H9 (cell line): ENCODE measurements at regions not wholly inside any gene's neighbourhood (a gene's known extent, or its start where the extent isn't known, plus 50 kb on each side); places are given as distances from the start of the nearest gene placed in this dataset.

ENCODE experiments used
- DNase-seq: peaks from one replicate; pipeline ENCODE4 v3.0.0-alpha.2; 2017
- H2AFZ ChIP-seq: one replicate; pipeline ENCODE4 v1.6.1; 2013; ENCODE audit warnings: mild to moderate bottlenecking, low read length, control low read depth, moderate library complexity
- H2AK5ac ChIP-seq: 2 replicates; pipeline ENCODE4 v1.6.1; 2013; ENCODE audit warnings: low read length, control low read depth, mixed read lengths; ENCODE audit not compliant: insufficient read length
- H2BK120ac ChIP-seq: one replicate; pipeline ENCODE4 v1.6.1; 2013; ENCODE audit warnings: low read depth, mild to moderate bottlenecking, low read length, control low read depth, inconsistent platforms; ENCODE audit not compliant: poor library complexity, severe bottlenecking
- H2BK12ac ChIP-seq: 2 replicates; pipeline ENCODE4 v1.6.1; 2013; ENCODE audit warnings: low read length, control low read depth, mixed read lengths, low read depth; ENCODE audit not compliant: insufficient read length
- H2BK15ac ChIP-seq: 2 replicates; pipeline ENCODE4 v1.6.1; 2013; ENCODE audit warnings: low read depth, low read length, control low read depth
- H2BK20ac ChIP-seq: one replicate; pipeline ENCODE4 v1.6.1; 2013; ENCODE audit warnings: low read depth, mild to moderate bottlenecking, low read length, control low read depth, inconsistent platforms; ENCODE audit not compliant: poor library complexity, severe bottlenecking
- H2BK5ac ChIP-seq: 2 replicates; pipeline ENCODE4 v1.6.1; 2013; ENCODE audit warnings: low read length, control low read depth, mixed read lengths; ENCODE audit not compliant: insufficient read length
- H3K14ac ChIP-seq: 2 replicates; pipeline ENCODE4 v1.6.1; 2013; ENCODE audit warnings: low read length, control low read depth; ENCODE audit not compliant: insufficient read depth
- H3K18ac ChIP-seq: 2 replicates; pipeline ENCODE4 v1.6.1; 2013; ENCODE audit warnings: low read depth, mild to moderate bottlenecking, mixed read lengths, low read length, control low read depth; ENCODE audit not compliant: insufficient read length
- H3K23ac ChIP-seq: 2 replicates; pipeline ENCODE4 v1.6.1; 2013; ENCODE audit warnings: low read length, control low read depth, mixed read lengths, low read depth; ENCODE audit not compliant: insufficient read length
- H3K23me2 ChIP-seq: 2 replicates; pipeline ENCODE4 v1.6.1; 2013; ENCODE audit warnings: low read depth, mild to moderate bottlenecking, mixed read lengths, low read length, control low read depth; ENCODE audit not compliant: insufficient read length, poor library complexity, severe bottlenecking
- H3K27ac ChIP-seq: 2 replicates; pipeline ENCODE4 v1.5.1; 2013; ENCODE audit warnings: low read length, control low read depth, mixed read lengths, low read depth; ENCODE audit not compliant: insufficient read length
- H3K27me3 ChIP-seq: 2 replicates; pipeline ENCODE4 v1.6.1; 2013; ENCODE audit warnings: low read length, control low read depth, inconsistent platforms; ENCODE audit not compliant: insufficient read depth
- H3K4ac ChIP-seq: 2 replicates; pipeline ENCODE4 v1.6.1; 2013; ENCODE audit warnings: low read depth, mild to moderate bottlenecking, control low read depth, inconsistent platforms, low read length, moderate library complexity
- H3K4me1 ChIP-seq: 2 replicates; pipeline ENCODE4 v1.6.1; 2013; ENCODE audit warnings: low read length, control low read depth, inconsistent platforms; ENCODE audit not compliant: insufficient read depth
- H3K4me2 ChIP-seq: 2 replicates; pipeline ENCODE4 v1.6.1; 2013; ENCODE audit warnings: low read length, control low read depth, mixed read lengths; ENCODE audit not compliant: insufficient read length, insufficient read depth
- H3K56ac ChIP-seq: 2 replicates; pipeline ENCODE4 v1.6.1; 2013; ENCODE audit warnings: low read depth, mild to moderate bottlenecking, mixed read lengths, low read length, control low read depth; ENCODE audit not compliant: insufficient read length
- H3K79me1 ChIP-seq: 2 replicates; pipeline ENCODE4 v1.6.1; 2013; ENCODE audit warnings: low read depth, mild to moderate bottlenecking, moderate library complexity, low read length, control low read depth, inconsistent platforms; ENCODE audit not compliant: insufficient read depth, poor library complexity, severe bottlenecking
- H3K79me2 ChIP-seq: 2 replicates; pipeline ENCODE4 v1.6.1; 2013; ENCODE audit warnings: low read length, control low read depth, inconsistent platforms; ENCODE audit not compliant: insufficient read depth
- H3K9ac ChIP-seq: 2 replicates; pipeline ENCODE4 v1.6.1; 2013; ENCODE audit warnings: low read length, control low read depth, mixed read lengths; ENCODE audit not compliant: insufficient read length; ENCODE audit errors: extremely low read depth
- H3K9me3 ChIP-seq: one replicate; pipeline ENCODE4 v1.6.1; 2013; ENCODE audit warnings: low read depth, low read length, inconsistent platforms; ENCODE audit not compliant: control insufficient read depth
- H3T11ph ChIP-seq: one replicate; pipeline ENCODE4 v1.6.1; 2013; ENCODE audit warnings: mild to moderate bottlenecking, low read length, control low read depth, inconsistent platforms
- H4K20me1 ChIP-seq: one replicate; pipeline ENCODE4 v1.6.1; 2013; ENCODE audit not compliant: control insufficient read depth, insufficient read length, insufficient read depth
- H4K5ac ChIP-seq: 2 replicates; pipeline ENCODE4 v1.6.1; 2013; ENCODE audit warnings: low read depth, mild to moderate bottlenecking, mixed read lengths, low read length, control low read depth; ENCODE audit not compliant: insufficient read length
- H4K8ac ChIP-seq: replicated peaks from 2 replicates; pipeline ENCODE4 v1.6.1; 2013; ENCODE audit warnings: low read length, control low read depth, mixed read lengths, low read depth; ENCODE audit not compliant: insufficient read length
- H4K91ac ChIP-seq: 2 replicates; pipeline ENCODE4 v1.6.1; 2013; ENCODE audit warnings: low read depth, mild to moderate bottlenecking, moderate library complexity, mixed read lengths, low read length, control low read depth; ENCODE audit not compliant: insufficient read length
- H3K27ac Mint-ChIP-seq, 3 experiments: 2 replicates in 2 of 3; 3 replicates in 1 of 3; pipeline ENCODE4 v1.8.0; 2020 to 2021; ENCODE audit warnings: mixed read lengths in 3 of 3, mild to moderate bottlenecking in 1 of 3, moderate library complexity in 1 of 3
- H3K27me3 Mint-ChIP-seq: 2 replicates; pipeline ENCODE4 v1.8.0; 2021; ENCODE audit warnings: low read depth, mild to moderate bottlenecking, moderate library complexity, mixed read lengths
- H3K36me3 Mint-ChIP-seq, 3 experiments: 2 replicates in 2 of 3; 3 replicates in 1 of 3; pipeline ENCODE4 v1.8.0; 2020 to 2021; ENCODE audit warnings: low read depth in 3 of 3, mixed read lengths in 3 of 3; ENCODE audit not compliant: insufficient read depth in 1 of 3
- H3K4me1 Mint-ChIP-seq, 2 experiments: 2 replicates each; pipeline ENCODE4 v1.8.0; 2020; ENCODE audit warnings: mixed read lengths in 2 of 2
- H3K4me3 Mint-ChIP-seq, 2 experiments: 2 replicates in 1 of 2; 3 replicates in 1 of 2; pipeline ENCODE4 v1.8.0; 2020 to 2021; ENCODE audit warnings: mild to moderate bottlenecking in 2 of 2, mixed read lengths in 2 of 2, moderate library complexity in 1 of 2
- H3K9me3 Mint-ChIP-seq, 2 experiments: 2 replicates in 1 of 2; 3 replicates in 1 of 2; pipeline ENCODE4 v1.8.0; 2020; ENCODE audit warnings: mild to moderate bottlenecking in 2 of 2, mixed read lengths in 2 of 2, moderate library complexity in 1 of 2
- WGBS: extraction: QIAGEN DNeasy Blood & Tissue Kit; methylation state at CpG from one replicate; pipeline ENCODE4 v1.1.7; 2013; ENCODE audit warnings: missing lambda C conversion rate, low lambda C conversion rate, mixed read lengths; ENCODE audit not compliant: insufficient read length; ENCODE audit errors: extremely low coverage; 5-methylcytosine and 5-hydroxymethylcytosine counted together
- TF ChIP-seq, protein P1 (sequence below): fragments of 200-600 bp; sonication (generic); conservative IDR thresholded peaks from 3 replicates; pipeline ENCODE4 v1.8.0; 2021; ENCODE audit warnings: antibody characterized with exemption, mild to moderate bottlenecking

DNA sequence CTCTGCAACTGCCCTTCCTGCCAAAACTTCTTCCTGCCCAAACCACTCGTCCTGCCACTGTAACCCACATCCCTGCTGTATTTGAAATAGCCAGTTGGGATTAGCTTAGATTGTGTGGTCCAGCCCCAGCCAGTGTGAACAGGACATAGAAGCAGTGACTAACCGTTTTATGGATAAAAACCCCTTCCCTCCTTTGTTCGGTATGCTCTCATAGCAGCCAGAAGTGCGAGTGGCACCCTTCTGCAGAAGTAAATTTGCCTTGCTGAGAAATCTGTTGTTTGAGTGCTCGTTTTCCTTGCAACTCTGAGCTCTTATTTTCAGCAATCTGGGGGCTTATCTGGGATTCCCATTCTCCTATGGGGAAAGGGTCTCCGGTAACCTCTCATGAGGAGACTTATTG lies 470.0 kb downstream of the PRDM9 start:
- no peaks in the 10 kb centered on the region for H4K20me1 ChIP-seq

More for the DNA sequence above, 470.0 kb downstream of the PRDM9 start:
- Histone ChIP-seq H2BK20ac (no peak overlapping the region), H3K9me3 (no peaks in the 10 kb centered on the region), H3K4me1 (no peaks in the 10 kb centered on the region), H2BK5ac (no peak overlapping the region), H4K91ac (no peak overlapping the region), H4K5ac (no peak overlapping the region), H2BK120ac (no peak overlapping the region), H4K8ac (no peak overlapping the region), H3K27me3 (no peaks in the 10 kb centered on the region), H3K9ac (no peak overlapping the region), H3K79me1 (no peaks in the 10 kb centered on the region), H3K23me2 (no peaks in the 10 kb centered on the region), H3K23ac (no peak overlapping the region), H3K56ac (no peak overlapping the region), H2AK5ac (no peak overlapping the region), H3K14ac (no peak overlapping the region), H3K79me2 (no peaks in the 10 kb centered on the region), H3T11ph (no peak overlapping the region), H2BK12ac (no peak overlapping the region), H3K4ac (no peak overlapping the region), H2AFZ (no peak overlapping the region), H3K18ac (no peak overlapping the region), H3K27ac (no peak overlapping the region), H2BK15ac (no peak overlapping the region), H3K4me2 (no peak overlapping the region)
- no CpG with 5 or more reads among the region's 6 CpGs for WGBS
- TF ChIP-seq, protein P1, sequence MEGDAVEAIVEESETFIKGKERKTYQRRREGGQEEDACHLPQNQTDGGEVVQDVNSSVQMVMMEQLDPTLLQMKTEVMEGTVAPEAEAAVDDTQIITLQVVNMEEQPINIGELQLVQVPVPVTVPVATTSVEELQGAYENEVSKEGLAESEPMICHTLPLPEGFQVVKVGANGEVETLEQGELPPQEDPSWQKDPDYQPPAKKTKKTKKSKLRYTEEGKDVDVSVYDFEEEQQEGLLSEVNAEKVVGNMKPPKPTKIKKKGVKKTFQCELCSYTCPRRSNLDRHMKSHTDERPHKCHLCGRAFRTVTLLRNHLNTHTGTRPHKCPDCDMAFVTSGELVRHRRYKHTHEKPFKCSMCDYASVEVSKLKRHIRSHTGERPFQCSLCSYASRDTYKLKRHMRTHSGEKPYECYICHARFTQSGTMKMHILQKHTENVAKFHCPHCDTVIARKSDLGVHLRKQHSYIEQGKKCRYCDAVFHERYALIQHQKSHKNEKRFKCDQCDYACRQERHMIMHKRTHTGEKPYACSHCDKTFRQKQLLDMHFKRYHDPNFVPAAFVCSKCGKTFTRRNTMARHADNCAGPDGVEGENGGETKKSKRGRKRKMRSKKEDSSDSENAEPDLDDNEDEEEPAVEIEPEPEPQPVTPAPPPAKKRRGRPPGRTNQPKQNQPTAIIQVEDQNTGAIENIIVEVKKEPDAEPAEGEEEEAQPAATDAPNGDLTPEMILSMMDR = no peak
- Mint-ChIP-seq H3K27ac (no peak overlapping the region), H3K4me3 (no peak overlapping the region), H3K9me3 (peaks cover 30 to 34% of the 10 kb centered on the region in 2 experiments), H3K27me3 (no peaks in the 10 kb centered on the region), H3K36me3 (peaks cover 9 to 26% (median 12%) of the 10 kb centered on the region in 3 experiments), H3K4me1 (peaks cover 3 to 4% of the 10 kb centered on the region in 2 experiments; a peak in 3 of 4 replicates)
- DNase-seq = no peak
